ENCODE measurements at regions not wholly inside any gene's neighbourhood (a gene's known extent, or its start where the extent isn't known, plus 50 kb on each side); places are given as distances from the start of the nearest gene placed in this dataset.
A peak's percentile ranks its signal among the peaks of the same experiment; 100 is the strongest.
"Not testable (repeated sequence)": the region's sequence is repeated elsewhere in the genome, so short reads cannot be mapped to it uniquely, and the experiment has no call there.

GRCh38 chr19:13646758-13647157, 117.6 kb upstream of the MRI1 start:
- DNase-seq: peak; percentile 29

- DNase-seq: no peak
Observed at GRCh38 chr19:13644645-13645044, 119.7 kb upstream of the MRI1 start.

DNA sequence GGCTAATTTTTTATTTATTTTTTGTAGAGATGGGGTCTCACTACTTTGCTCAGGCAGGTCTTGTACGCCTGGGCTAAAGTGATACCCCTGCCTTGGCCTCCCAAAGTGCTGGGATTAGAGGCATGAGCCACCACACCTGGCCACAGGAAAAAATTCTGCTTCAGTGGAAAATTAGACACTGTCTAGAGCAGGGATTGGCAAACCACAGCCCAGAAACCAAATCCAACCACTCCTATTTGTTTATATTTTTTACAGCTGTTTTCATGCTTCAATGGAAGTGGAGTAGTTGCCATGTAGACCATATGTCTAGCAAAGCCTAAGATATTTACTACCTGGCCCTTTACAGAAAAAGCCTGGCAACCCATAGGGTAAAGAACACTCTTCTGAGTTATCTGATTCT, 123.7 kb upstream of the MRI1 start:
- peak; percentile 15 for DNase-seq

- no peak for DNase-seq
Observed at GRCh38 chr19:13639342-13639929, 124.9 kb upstream of the MRI1 start.

GRCh38 chr19:13637664-13638063, 126.7 kb upstream of the MRI1 start:
- DNase-seq: no peak

GRCh38 chr19:13634658-13635057, 128.4 kb upstream of the CACNA1A start:
- no peak for DNase-seq

DNA sequence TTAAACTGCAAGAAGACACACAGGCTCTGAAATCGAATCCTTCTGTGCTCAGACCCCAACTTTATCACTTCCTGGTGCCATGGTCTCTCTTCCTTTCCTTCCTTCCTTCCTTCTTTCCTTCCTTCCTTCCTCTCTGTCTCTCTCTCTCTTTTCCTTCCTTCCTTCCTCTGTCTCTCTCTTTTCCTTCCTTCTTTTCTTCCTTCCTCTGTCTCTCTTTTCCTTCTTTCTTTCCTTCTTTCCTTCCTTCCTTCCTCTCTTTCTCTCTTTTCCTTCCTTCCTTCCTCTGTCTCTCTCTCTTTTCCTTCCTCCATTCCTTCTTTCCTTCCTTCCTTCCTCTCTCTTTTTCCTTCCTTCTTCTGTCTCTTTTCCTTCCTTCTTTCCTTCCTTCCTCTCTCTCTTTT, 127.2 kb upstream of the CACNA1A start:
- DNase-seq: no peak

DNA sequence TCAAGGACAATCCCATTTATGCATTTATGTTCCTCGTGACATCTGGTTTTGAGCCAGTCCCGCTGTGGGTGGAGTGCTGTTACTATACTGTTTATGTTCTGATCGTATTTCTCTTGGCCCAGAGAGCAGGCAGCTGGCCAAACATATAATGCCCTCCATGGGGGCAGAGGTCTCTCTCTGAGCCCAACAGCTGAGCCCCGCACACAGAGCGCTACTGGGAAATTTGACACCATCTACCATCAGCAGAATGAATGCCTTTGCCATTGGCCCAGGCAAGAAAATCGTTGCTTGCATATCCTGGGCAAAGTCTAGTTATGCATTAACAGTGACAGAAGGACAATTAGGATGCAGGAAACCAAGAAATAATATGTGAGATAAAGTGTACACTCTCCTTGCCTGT, 126.8 kb upstream of the CACNA1A start:
- DNase-seq: peak; percentile 99

DNA sequence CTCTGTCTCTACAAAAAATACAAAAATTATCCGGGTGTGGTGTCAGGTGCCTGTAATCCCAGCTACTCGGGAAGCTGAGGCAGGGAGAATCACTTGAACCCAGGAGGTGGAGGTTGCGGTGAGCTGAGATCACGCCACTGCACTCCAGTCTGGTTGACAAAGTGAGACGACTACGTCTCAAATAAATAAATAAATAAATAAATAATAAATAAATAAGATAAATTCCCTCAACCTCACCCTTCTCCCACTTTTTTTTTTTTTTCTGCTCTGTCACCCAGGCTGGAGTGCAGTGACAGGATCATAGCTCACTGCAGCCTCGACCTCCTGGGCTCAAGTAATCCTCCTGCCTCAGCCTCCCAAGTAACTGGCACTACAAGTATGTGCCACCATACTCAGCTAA, 125.9 kb upstream of the CACNA1A start:
- DNase-seq: not testable (repeated sequence)

GRCh38 chr19:13629687-13630357, 123.5 kb upstream of the CACNA1A start:
- no peak for DNase-seq

- no peak for DNase-seq
Observed at GRCh38 chr19:13627531-13627930, 121.3 kb upstream of the CACNA1A start.

DNA sequence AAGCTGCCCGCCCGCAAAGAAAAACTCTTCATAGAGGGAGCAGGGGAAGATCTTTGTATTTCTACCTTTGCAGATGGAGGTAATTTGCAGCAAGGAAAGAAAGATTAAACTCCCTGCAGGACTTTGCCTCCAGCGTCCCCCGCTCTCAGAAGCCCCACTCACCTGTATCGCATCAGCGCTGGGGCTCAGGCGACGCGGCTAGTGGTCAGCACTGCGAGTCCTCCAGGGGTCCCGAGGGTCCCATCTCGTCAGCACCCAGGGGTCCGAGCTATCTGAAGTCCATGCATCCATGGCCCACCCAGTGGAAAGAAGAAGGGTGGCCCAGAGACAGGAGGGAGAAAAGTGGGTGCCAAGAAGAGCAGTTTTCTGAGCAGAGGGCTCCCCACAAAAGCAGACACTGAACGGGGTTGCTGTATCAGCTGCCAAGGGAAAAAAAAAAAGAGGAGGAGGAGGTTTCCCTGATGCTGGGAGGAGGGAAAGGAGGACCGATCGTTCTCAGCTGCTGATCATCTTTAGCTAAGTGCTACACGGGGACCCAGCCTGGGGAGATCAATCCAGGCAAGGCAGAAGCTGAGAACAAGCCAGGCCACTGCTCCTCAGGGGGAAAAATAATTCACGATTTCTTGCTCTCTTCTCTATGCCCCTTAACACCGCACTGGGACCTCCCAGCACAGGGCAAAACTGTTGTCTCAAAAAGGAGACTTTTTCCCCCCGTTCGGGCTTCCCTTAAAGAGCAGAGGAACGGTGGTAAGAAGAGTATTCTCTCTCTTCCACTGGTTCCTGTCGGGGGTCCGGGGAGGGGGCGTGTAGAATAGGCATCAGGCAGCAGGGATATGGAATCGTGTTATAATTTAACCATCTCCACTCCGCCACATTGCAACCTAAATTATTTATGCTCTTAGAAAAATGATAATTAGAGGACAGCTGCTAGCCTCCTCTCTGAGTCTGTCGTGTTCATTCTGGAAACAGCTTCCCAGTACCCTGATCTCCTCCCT, 117.7 kb upstream of the CACNA1A start:
- DNase-seq: peak; percentile 38

DNA sequence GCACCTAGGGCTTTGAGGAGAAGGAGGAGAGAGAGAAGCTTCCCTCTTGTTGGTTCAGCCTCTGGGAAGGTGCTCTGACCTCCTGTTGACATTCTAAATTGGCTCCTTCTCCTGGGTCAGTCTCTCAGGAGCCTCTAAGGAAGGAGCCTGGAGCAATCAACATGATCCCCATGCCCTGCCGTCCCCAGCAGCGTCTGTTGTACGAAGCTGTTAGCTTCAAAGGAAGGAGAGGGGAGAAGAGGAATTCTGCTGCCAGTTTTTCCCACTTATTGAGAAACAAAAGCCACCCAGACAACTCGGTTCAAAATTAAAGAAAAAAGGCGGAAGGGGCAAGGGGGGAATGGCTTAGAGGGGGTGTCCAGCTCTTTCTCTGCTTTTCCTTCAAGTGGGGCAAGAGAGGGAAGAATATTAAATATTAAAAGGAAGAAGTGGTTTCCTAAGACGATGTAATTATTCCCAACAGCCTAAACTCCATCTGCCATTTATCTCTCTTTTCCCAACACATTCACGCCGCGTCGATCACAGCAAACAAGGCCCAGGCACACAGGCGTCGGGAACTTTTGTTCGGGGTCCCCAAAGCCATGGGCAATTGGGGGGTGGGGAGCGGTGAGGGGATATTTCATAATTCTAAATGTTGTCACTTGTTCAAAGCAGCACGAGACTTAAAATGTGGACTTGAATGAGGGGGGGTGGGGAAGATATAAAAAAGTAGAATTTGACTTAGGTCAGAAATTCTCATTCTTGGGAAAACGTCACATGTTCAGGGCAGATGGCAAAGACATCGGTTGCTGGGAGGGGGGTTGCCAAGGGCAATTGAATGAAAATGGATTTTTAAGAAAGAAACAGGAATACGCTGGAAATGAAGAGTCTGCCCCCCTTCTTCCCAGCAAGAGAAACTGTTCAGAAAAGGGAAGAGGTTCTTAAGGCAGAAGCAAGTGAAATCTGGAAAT, 116.8 kb upstream of the CACNA1A start:
- DNase-seq: no peak

- DNase-seq: no peak
Observed at GRCh38 chr19:13621413-13621812, 115.1 kb upstream of the CACNA1A start.

GRCh38 chr19:13619203-13619632, 112.9 kb upstream of the CACNA1A start:
- no peak for DNase-seq

- DNase-seq: no peak
Observed at GRCh38 chr19:13615890-13616289, 109.6 kb upstream of the CACNA1A start.

DNA sequence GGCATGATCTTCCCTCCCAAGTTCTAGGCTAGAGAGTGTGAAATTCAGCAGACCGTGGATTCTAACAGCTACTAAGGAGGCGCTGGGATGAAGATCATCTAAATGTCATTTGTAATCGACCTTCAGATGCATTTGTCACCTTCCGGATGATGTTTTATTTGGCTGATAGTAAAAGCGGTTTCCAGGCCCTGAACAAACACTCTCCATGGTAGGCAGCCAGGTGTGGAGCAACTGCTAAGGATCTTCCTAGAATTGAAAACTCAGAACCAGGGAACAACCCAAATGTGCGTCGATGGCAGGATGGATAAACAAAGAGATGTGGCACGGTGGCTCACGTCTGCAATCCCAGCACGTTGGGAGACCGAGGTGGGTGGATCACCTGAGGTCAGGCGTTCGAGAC, 107.2 kb upstream of the CACNA1A start:
- peak; percentile 95 for DNase-seq

GRCh38 chr19:13611596-13611995, 105.3 kb upstream of the CACNA1A start:
- no peak for DNase-seq

- peak; percentile 99 for DNase-seq
Observed at GRCh38 chr19:13610039-13610691, 103.9 kb upstream of the CACNA1A start.

DNA sequence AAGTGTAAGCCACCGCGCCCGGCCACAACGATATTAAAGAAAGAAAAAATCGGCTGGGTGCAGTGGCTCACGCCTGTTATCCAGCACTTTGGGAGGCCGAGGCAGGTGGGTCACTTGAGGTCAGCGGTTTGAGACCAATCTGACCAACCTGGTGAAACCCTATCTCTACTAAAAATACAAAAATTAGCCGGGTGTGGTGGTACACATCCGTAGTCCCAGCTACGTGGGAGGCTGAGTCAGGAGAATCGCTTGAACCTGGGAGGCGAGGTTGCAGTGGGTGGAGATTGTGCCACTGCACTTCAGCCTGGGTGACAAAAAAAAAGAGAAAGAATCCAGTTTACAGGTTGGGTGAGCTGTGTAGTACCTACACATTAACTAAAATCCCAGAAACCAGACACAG, 99.9 kb upstream of the CACNA1A start:
- no peak for DNase-seq

GRCh38 chr19:13604902-13605586, 98.8 kb upstream of the CACNA1A start:
- DNase-seq: no peak
